ENCODE measurements at regions not wholly inside any gene's neighbourhood (a gene's known extent, or its start where the extent isn't known, plus 50 kb on each side); places are given as distances from the start of the nearest gene placed in this dataset.

DNA sequence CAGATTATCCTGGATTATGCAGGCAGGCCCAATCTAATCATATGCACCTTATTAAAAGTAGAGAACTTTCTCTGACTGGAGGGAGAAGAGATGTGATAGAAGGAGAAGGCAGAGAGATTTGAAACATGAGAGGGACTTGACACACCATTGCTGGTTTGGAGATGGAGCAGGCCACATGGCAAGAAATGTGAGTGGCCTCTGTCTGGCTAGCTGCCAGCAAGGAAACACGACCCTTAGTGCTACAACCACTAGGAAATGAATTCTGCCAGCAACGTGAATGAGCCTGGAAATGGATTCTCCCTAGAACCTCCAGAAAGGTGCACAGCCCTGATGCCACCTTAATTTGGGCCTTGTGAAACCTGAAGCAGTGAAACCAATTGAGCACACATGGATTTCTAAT, 79.5 kb upstream of the MBNL3 start:
- TF ChIP-seq, protein P1, sequence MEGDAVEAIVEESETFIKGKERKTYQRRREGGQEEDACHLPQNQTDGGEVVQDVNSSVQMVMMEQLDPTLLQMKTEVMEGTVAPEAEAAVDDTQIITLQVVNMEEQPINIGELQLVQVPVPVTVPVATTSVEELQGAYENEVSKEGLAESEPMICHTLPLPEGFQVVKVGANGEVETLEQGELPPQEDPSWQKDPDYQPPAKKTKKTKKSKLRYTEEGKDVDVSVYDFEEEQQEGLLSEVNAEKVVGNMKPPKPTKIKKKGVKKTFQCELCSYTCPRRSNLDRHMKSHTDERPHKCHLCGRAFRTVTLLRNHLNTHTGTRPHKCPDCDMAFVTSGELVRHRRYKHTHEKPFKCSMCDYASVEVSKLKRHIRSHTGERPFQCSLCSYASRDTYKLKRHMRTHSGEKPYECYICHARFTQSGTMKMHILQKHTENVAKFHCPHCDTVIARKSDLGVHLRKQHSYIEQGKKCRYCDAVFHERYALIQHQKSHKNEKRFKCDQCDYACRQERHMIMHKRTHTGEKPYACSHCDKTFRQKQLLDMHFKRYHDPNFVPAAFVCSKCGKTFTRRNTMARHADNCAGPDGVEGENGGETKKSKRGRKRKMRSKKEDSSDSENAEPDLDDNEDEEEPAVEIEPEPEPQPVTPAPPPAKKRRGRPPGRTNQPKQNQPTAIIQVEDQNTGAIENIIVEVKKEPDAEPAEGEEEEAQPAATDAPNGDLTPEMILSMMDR (IDR thresholded peaks at IDR 0.05; ENCODE audit: insufficient read depth, low read depth, low read length) = no peak
- no peak for TF ChIP-seq EZH2 (IDR thresholded peaks at IDR 0.05; ENCODE audit: insufficient read depth, low read length)
